PC-3 (cell line): ENCODE measurements at regions not wholly inside any gene's neighbourhood (a gene's known extent, or its start where the extent isn't known, plus 50 kb on each side); places are given as distances from the start of the nearest gene placed in this dataset.

Experiments
- ATAC-seq: fragments of 200-7000 bp; cut with Tn5 transposase; 2 replicates; pipeline ENCODE4 v1.9.1; 2020; ENCODE audit warnings: mild to moderate bottlenecking, moderate library complexity
- BruUV-seq: library from RNA; stranded (reverse); fragments of 400-500 nt; replicated peaks from 2 replicates; lab custom pipeline; 2021; lab: Mats Ljungman, UMichigan
- CTCF ChIA-PET: fragments of 300-600 bp; sonication (Branson Sonifier 250); formaldehyde crosslinking; loops from one replicate; lab custom pipeline; 2022; ENCODE audit warnings: antibody characterized with exemption; lab: Charles Lee
- POLR2A ChIA-PET: fragments of 300-600 bp; sonication (Branson Sonifier 250); formaldehyde crosslinking; loops from one replicate; lab custom pipeline; 2022; ENCODE audit warnings: antibody characterized with exemption; ENCODE audit not compliant: unreplicated experiment; lab: Charles Lee
- DNase-seq: peaks from one replicate; pipeline ENCODE4 v3.0.0-alpha.2; 2015
- H2AFZ ChIP-seq: fragments of 300-600 bp; sonication (generic); 2 replicates; pipeline ENCODE4 v1.6.0; 2016; ENCODE audit warnings: antibody characterized with exemption, low read length
- H3F3A ChIP-seq: fragments of 300-600 bp; sonication (generic); one replicate; pipeline ENCODE4 v1.6.0; 2017; ENCODE audit warnings: antibody characterized with exemption, low read length, control low read depth, mild to moderate bottlenecking; ENCODE audit not compliant: unreplicated experiment
- H3K27ac ChIP-seq: fragments of 300-600 bp; sonication (generic); 2 replicates; pipeline ENCODE4 v1.5.1; 2016; ENCODE audit warnings: mild to moderate bottlenecking, low read length
- H3K27me3 ChIP-seq: fragments of 300-600 bp; sonication (generic); 2 replicates; pipeline ENCODE4 v1.6.1; 2016; ENCODE audit warnings: low read length, mixed read lengths
- H3K36me3 ChIP-seq: fragments of 300-600 bp; sonication (generic); 2 replicates; pipeline ENCODE4 v1.6.1; 2016; ENCODE audit warnings: low read depth, mixed run types, low read length, mixed read lengths
- H3K4me1 ChIP-seq: fragments of 300-600 bp; sonication (generic); 2 replicates; pipeline ENCODE4 v1.5.1; 2016; ENCODE audit warnings: low read length; ENCODE audit not compliant: insufficient read depth
- H3K4me2 ChIP-seq: fragments of 300-600 bp; sonication (generic); 2 replicates; pipeline ENCODE4 v1.6.0; 2016; ENCODE audit warnings: low read length
- H3K4me3 ChIP-seq: fragments of 300-600 bp; sonication (generic); 2 replicates; pipeline ENCODE4 v1.5.1; 2016; ENCODE audit warnings: mild to moderate bottlenecking, low read length, mixed read lengths
- H3K79me2 ChIP-seq: fragments of 300-600 bp; sonication (generic); 2 replicates; pipeline ENCODE4 v1.6.1; 2017; ENCODE audit warnings: low read length, mixed read lengths
- H3K9ac ChIP-seq: fragments of 300-600 bp; sonication (generic); 2 replicates; pipeline ENCODE4 v1.6.0; 2016; ENCODE audit warnings: mild to moderate bottlenecking, low read length
- H3K9me2 ChIP-seq: fragments of 300-600 bp; sonication (generic); replicated peaks from 2 replicates; pipeline ENCODE4 v1.6.1; 2016; ENCODE audit warnings: mixed run types, low read length, mixed read lengths
- H3K9me3 ChIP-seq: fragments of 300-600 bp; sonication (generic); 2 replicates; pipeline ENCODE4 v1.6.1; 2016; ENCODE audit warnings: low read length, mixed read lengths
- H4K20me1 ChIP-seq: fragments of 300-600 bp; sonication (generic); 2 replicates; pipeline ENCODE4 v1.6.1; 2016; ENCODE audit warnings: low read length, mixed read lengths
- CTCF ChIP-seq: fragments of 300-600 bp; sonication (generic); conservative IDR thresholded peaks from 2 replicates; pipeline ENCODE4 v1.5.1; 2017; ENCODE audit warnings: antibody characterized with exemption, low read depth, mild to moderate bottlenecking, low read length
- EZH2 ChIP-seq: fragments of 300-600 bp; sonication (generic); IDR thresholded peaks from one replicate; pipeline ENCODE4 v1.6.1; 2017; ENCODE audit warnings: antibody characterized with exemption, mild to moderate bottlenecking, low read length; ENCODE audit not compliant: unreplicated experiment
- EZH2phosphoT487 ChIP-seq: fragments of 300-600 bp; sonication (generic); IDR thresholded peaks from 2 replicates; pipeline ENCODE4 v1.6.1; 2018; ENCODE audit warnings: mild to moderate bottlenecking, antibody characterized with exemption, low read length, borderline replicate concordance
- intact Hi-C: fragments of 100-400 bp; cut with micrococcal nuclease; formaldehyde crosslinking; loops from 2 replicates; pipeline ENCODE4 v1.9.0; 2023

GRCh38 chr4:67380154-67380553 is 165.1 kb downstream of the CENPC start:
- Histone ChIP-seq H3K9ac (no peak overlapping the region), H3K9me3 (no peaks in the 10 kb centered on the region), H3K36me3 (no peaks in the 10 kb centered on the region), H3K27ac (no peak overlapping the region), H3K4me2 (no peak overlapping the region), H3K4me3 (no peak overlapping the region), H3K4me1 (no peaks in the 10 kb centered on the region), H3K9me2 (no peaks in the 10 kb centered on the region), H3K27me3 (peaks cover 6% of the 10 kb centered on the region), H3K79me2 (no peaks in the 10 kb centered on the region), H4K20me1 (no peaks in the 10 kb centered on the region), H2AFZ (no peak overlapping the region), H3F3A (no peaks in the 10 kb centered on the region)
- intact Hi-C loops: no loop called here
- ChIA-PET POLR2A (no interaction called here), CTCF (no interaction called here)
- no peak for TF ChIP-seq CTCF
- TF ChIP-seq EZH2phosphoT487: no peak
- TF ChIP-seq EZH2: no peak
- ATAC-seq (no peak), DNase-seq (no peak)
- BruUV-seq: no TSS peak

- no peaks in the 10 kb centered on the region for H3K9me2 ChIP-seq
- ChIA-PET CTCF (no interaction called here), POLR2A (no interaction called here)
- no peaks in the 10 kb centered on the region for H3K79me2 ChIP-seq
- no peak for ATAC-seq
- no peaks in the 10 kb centered on the region for H3K36me3 ChIP-seq
- H3K4me3 ChIP-seq: no peak overlapping the region
- no peaks in the 10 kb centered on the region for H3F3A ChIP-seq
- intact Hi-C loops: no loop called here
- H3K27me3 ChIP-seq: peaks cover 6% of the 10 kb centered on the region
- H3K9me3 ChIP-seq: no peaks in the 10 kb centered on the region
- H3K4me2 ChIP-seq: no peak overlapping the region
- no peak for DNase-seq
- H3K9ac ChIP-seq: no peak overlapping the region
- H3K4me1 ChIP-seq: no peaks in the 10 kb centered on the region
- no peaks in the 10 kb centered on the region for H4K20me1 ChIP-seq
- BruUV-seq: no TSS peak
- TF ChIP-seq CTCF: no peak
- TF ChIP-seq EZH2phosphoT487: no peak
- TF ChIP-seq EZH2: no peak
- no peak overlapping the region for H2AFZ ChIP-seq
- H3K27ac ChIP-seq: no peak overlapping the region
Measured at GRCh38 chr4:67375291-67375690, 170.0 kb downstream of the CENPC start.

- POLR2A ChIA-PET: no interaction called here
- TF ChIP-seq EZH2: no peak
- TF ChIP-seq EZH2phosphoT487: no peak
- no peak for TF ChIP-seq CTCF
- Histone ChIP-seq H3F3A (no peaks in the 10 kb centered on the region), H3K27me3 (peaks cover 6% of the 10 kb centered on the region), H3K9me2 (no peaks in the 10 kb centered on the region), H3K4me2 (no peak overlapping the region), H4K20me1 (no peaks in the 10 kb centered on the region), H3K4me3 (no peak overlapping the region), H2AFZ (no peak overlapping the region), H3K9ac (no peak overlapping the region), H3K36me3 (no peaks in the 10 kb centered on the region), H3K4me1 (no peaks in the 10 kb centered on the region), H3K9me3 (no peaks in the 10 kb centered on the region), H3K79me2 (no peaks in the 10 kb centered on the region), H3K27ac (no peak overlapping the region)
- intact Hi-C loops: no loop called here
- ATAC-seq (no peak), DNase-seq (no peak)
- no TSS peak for BruUV-seq
- CTCF ChIA-PET: no interaction called here
Measured at GRCh38 chr4:67371615-67372014, 173.7 kb downstream of the CENPC start.
